ENCODE measurements at regions not wholly inside any gene's neighbourhood (a gene's known extent, or its start where the extent isn't known, plus 50 kb on each side); places are given as distances from the start of the nearest gene placed in this dataset.
"Not testable (repeated sequence)": the region's sequence is repeated elsewhere in the genome, so short reads cannot be mapped to it uniquely, and the experiment has no call there.

- not testable (repeated sequence) for H3K27ac Mint-ChIP-seq; H3K27me3 Mint-ChIP-seq (ENCODE audit: insufficient read depth, low read depth, poor library complexity); ATAC-seq; H3K36me3 Mint-ChIP-seq (ENCODE audit: low read depth); H3K27ac ChIP-seq (ENCODE audit: low read depth); H2AFZ ChIP-seq; H3K36me3 ChIP-seq (ENCODE audit: insufficient read depth); H3K4me2 ChIP-seq; H3K9me2 ChIP-seq (ENCODE audit: insufficient read depth); H3K4me1 ChIP-seq (ENCODE audit: insufficient read depth); H3K4me3 Mint-ChIP-seq; H3K9me3 Mint-ChIP-seq; H3K27me3 ChIP-seq (ENCODE audit: insufficient read depth); H3K79me2 ChIP-seq (replicated peaks; ENCODE audit: insufficient read depth); H3K4me1 Mint-ChIP-seq; H3F3A ChIP-seq (replicated peaks; ENCODE audit: low read depth); H4K20me1 ChIP-seq (replicated peaks; ENCODE audit: insufficient read depth); DNase-seq (ENCODE audit: low spot score); H3K4me3 ChIP-seq
Observed at GRCh38 chr4:9110700-9111099, 59.5 kb upstream of the FAM90A26 start.

DNA sequence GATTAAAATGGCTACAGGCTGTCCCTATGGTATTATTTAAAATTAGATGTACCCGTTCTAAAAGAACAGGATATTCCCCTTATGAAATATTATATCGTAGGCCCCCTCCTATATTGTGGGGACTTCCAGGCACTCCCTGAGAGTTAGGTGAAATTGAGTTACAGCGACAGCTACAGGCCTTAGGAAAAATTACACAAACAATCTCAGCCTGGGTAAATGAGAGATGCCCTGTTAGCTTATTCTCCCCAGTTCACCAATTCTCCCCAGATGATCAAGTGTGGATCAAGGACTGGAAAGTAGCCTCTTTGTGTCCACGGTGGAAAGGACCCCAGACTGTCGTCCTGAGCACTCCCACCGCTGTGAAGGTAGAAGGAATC, 67.1 kb upstream of the FAM90A26 start:
- H3K4me1 ChIP-seq (ENCODE audit: insufficient read depth); H3K9me3 Mint-ChIP-seq; H3K36me3 Mint-ChIP-seq (ENCODE audit: low read depth); H3K4me3 Mint-ChIP-seq; H3K9me2 ChIP-seq (ENCODE audit: insufficient read depth); H2AFZ ChIP-seq; DNase-seq (ENCODE audit: low spot score); H3F3A ChIP-seq (replicated peaks; ENCODE audit: low read depth); H3K27ac ChIP-seq (ENCODE audit: low read depth); H3K36me3 ChIP-seq (ENCODE audit: insufficient read depth); H3K4me3 ChIP-seq; H3K79me2 ChIP-seq (replicated peaks; ENCODE audit: insufficient read depth); H3K27me3 ChIP-seq (ENCODE audit: insufficient read depth); H4K20me1 ChIP-seq (replicated peaks; ENCODE audit: insufficient read depth); ATAC-seq; H3K27ac Mint-ChIP-seq; H3K4me2 ChIP-seq; H3K27me3 Mint-ChIP-seq (ENCODE audit: insufficient read depth, low read depth, poor library complexity): not testable (repeated sequence)
- peaks cover 12% of the 10 kb centered on the region; the same call in 2 of the 3 replicates for H3K4me1 Mint-ChIP-seq
- TF ChIP-seq, protein P1, sequence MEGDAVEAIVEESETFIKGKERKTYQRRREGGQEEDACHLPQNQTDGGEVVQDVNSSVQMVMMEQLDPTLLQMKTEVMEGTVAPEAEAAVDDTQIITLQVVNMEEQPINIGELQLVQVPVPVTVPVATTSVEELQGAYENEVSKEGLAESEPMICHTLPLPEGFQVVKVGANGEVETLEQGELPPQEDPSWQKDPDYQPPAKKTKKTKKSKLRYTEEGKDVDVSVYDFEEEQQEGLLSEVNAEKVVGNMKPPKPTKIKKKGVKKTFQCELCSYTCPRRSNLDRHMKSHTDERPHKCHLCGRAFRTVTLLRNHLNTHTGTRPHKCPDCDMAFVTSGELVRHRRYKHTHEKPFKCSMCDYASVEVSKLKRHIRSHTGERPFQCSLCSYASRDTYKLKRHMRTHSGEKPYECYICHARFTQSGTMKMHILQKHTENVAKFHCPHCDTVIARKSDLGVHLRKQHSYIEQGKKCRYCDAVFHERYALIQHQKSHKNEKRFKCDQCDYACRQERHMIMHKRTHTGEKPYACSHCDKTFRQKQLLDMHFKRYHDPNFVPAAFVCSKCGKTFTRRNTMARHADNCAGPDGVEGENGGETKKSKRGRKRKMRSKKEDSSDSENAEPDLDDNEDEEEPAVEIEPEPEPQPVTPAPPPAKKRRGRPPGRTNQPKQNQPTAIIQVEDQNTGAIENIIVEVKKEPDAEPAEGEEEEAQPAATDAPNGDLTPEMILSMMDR (conservative IDR thresholded peaks at IDR 0.05; ENCODE audit: low read depth in 2 of 2), result peak; percentile 42 to 60

GRCh38 chr4:9102471-9103147, 67.6 kb upstream of the FAM90A26 start:
- peaks cover 12% of the 10 kb centered on the region; the same call in 2 of the 3 replicates for H3K4me1 Mint-ChIP-seq
- not testable (repeated sequence) for H3K9me2 ChIP-seq (ENCODE audit: insufficient read depth); H3K27ac Mint-ChIP-seq; H3K4me3 ChIP-seq; H2AFZ ChIP-seq; H4K20me1 ChIP-seq (replicated peaks; ENCODE audit: insufficient read depth); H3K27me3 ChIP-seq (ENCODE audit: insufficient read depth); DNase-seq (ENCODE audit: low spot score); H3K9me3 Mint-ChIP-seq; H3K4me3 Mint-ChIP-seq; H3K79me2 ChIP-seq (replicated peaks; ENCODE audit: insufficient read depth); H3K27me3 Mint-ChIP-seq (ENCODE audit: insufficient read depth, low read depth, poor library complexity); H3K4me2 ChIP-seq; H3K27ac ChIP-seq (ENCODE audit: low read depth); H3K4me1 ChIP-seq (ENCODE audit: insufficient read depth); H3K36me3 ChIP-seq (ENCODE audit: insufficient read depth); ATAC-seq; H3F3A ChIP-seq (replicated peaks; ENCODE audit: low read depth); H3K36me3 Mint-ChIP-seq (ENCODE audit: low read depth)

DNA sequence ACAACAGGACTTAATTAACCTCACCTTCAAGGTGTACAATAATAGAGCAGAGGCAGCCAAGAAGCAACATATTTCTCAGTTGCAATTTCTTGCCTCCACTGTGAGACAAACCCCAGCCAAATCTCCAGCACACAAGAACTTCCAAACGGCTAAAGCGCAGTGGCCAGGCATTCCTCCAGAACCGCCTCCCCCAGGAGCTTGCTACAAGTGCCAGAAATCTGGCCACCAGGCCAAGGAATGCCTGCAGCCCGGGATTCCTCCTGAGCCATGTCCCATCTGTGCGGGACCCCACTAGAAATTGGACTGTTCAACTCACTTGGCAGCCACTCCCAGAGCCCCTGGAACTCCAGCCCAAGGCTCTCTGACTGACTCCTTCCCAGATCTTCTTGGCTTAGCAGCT, 73.9 kb upstream of the FAM90A26 start:
- Mint-ChIP-seq H3K36me3 (ENCODE audit: low read depth) (peaks cover 52% of the 10 kb centered on the region), H3K9me3 (peaks cover 61% of the 10 kb centered on the region), H3K27me3 (ENCODE audit: insufficient read depth, low read depth, poor library complexity) (peaks cover 13% of the 10 kb centered on the region)
- H3K4me3 Mint-ChIP-seq; H3K79me2 ChIP-seq (replicated peaks; ENCODE audit: insufficient read depth); H3K4me3 ChIP-seq; H3K4me1 Mint-ChIP-seq; H3K4me2 ChIP-seq; H3K27me3 ChIP-seq (ENCODE audit: insufficient read depth); H2AFZ ChIP-seq; H3K27ac ChIP-seq (ENCODE audit: low read depth); H3K9me2 ChIP-seq (ENCODE audit: insufficient read depth); DNase-seq (ENCODE audit: low spot score); H3K36me3 ChIP-seq (ENCODE audit: insufficient read depth); H3F3A ChIP-seq (replicated peaks; ENCODE audit: low read depth); H4K20me1 ChIP-seq (replicated peaks; ENCODE audit: insufficient read depth); H3K4me1 ChIP-seq (ENCODE audit: insufficient read depth); ATAC-seq; H3K27ac Mint-ChIP-seq: not testable (repeated sequence)

- Mint-ChIP-seq H3K36me3 (ENCODE audit: low read depth) (peaks cover 33% of the 10 kb centered on the region), H3K9me3 (peaks cover 41% of the 10 kb centered on the region)
- not testable (repeated sequence) for H3K9me2 ChIP-seq (ENCODE audit: insufficient read depth); H3K79me2 ChIP-seq (replicated peaks; ENCODE audit: insufficient read depth); H3K4me1 Mint-ChIP-seq; H4K20me1 ChIP-seq (replicated peaks; ENCODE audit: insufficient read depth); H3K4me3 Mint-ChIP-seq; H3K27ac Mint-ChIP-seq; ATAC-seq; H3K4me2 ChIP-seq; DNase-seq (ENCODE audit: low spot score); H3K4me3 ChIP-seq; H3K36me3 ChIP-seq (ENCODE audit: insufficient read depth); H2AFZ ChIP-seq; H3F3A ChIP-seq (replicated peaks; ENCODE audit: low read depth); H3K27me3 ChIP-seq (ENCODE audit: insufficient read depth); H3K27me3 Mint-ChIP-seq (ENCODE audit: insufficient read depth, low read depth, poor library complexity); H3K27ac ChIP-seq (ENCODE audit: low read depth); H3K4me1 ChIP-seq (ENCODE audit: insufficient read depth)
Observed at GRCh38 chr4:9078796-9079195, 91.4 kb upstream of the FAM90A26 start.

DNA sequence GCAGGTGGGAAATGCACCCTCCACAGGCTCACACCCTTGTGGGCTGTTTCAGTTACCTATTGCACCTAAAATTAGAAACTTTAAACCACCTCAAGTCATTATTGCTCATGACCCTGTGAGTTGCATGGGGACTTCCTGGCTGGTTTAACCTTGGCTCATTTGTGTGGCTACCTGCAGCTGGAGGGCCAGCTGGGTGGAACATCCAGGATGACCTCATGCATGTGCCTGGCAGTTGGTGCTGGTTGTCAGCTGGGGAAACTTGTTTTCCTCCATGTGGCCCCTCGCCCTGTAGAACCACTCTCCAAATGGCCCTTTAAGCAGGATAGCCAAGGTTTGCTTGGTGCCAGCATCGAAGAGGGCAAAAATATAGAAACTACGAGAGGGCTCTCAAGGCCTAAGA, 93.2 kb upstream of the FAM90A26 start:
- H3K27me3 Mint-ChIP-seq (ENCODE audit: insufficient read depth, low read depth, poor library complexity); H3K4me1 ChIP-seq (ENCODE audit: insufficient read depth); H3K27ac ChIP-seq (ENCODE audit: low read depth); H3K79me2 ChIP-seq (replicated peaks; ENCODE audit: insufficient read depth); H3K4me2 ChIP-seq; H3K4me3 ChIP-seq; H2AFZ ChIP-seq; H3K27ac Mint-ChIP-seq; H4K20me1 ChIP-seq (replicated peaks; ENCODE audit: insufficient read depth); DNase-seq (ENCODE audit: low spot score); H3K27me3 ChIP-seq (ENCODE audit: insufficient read depth); H3K4me3 Mint-ChIP-seq; ATAC-seq; H3K36me3 ChIP-seq (ENCODE audit: insufficient read depth); H3F3A ChIP-seq (replicated peaks; ENCODE audit: low read depth); H3K9me2 ChIP-seq (ENCODE audit: insufficient read depth): not testable (repeated sequence)
- H3K9me3 Mint-ChIP-seq, result peaks cover 28% of the 10 kb centered on the region
- H3K4me1 Mint-ChIP-seq, result peaks cover 21% of the 10 kb centered on the region
- H3K36me3 Mint-ChIP-seq (ENCODE audit: low read depth), result peaks cover 32% of the 10 kb centered on the region
